ENCODE measurements at regions not wholly inside any gene's neighbourhood (a gene's known extent, or its start where the extent isn't known, plus 50 kb on each side); places are given as distances from the start of the nearest gene placed in this dataset.

DNA sequence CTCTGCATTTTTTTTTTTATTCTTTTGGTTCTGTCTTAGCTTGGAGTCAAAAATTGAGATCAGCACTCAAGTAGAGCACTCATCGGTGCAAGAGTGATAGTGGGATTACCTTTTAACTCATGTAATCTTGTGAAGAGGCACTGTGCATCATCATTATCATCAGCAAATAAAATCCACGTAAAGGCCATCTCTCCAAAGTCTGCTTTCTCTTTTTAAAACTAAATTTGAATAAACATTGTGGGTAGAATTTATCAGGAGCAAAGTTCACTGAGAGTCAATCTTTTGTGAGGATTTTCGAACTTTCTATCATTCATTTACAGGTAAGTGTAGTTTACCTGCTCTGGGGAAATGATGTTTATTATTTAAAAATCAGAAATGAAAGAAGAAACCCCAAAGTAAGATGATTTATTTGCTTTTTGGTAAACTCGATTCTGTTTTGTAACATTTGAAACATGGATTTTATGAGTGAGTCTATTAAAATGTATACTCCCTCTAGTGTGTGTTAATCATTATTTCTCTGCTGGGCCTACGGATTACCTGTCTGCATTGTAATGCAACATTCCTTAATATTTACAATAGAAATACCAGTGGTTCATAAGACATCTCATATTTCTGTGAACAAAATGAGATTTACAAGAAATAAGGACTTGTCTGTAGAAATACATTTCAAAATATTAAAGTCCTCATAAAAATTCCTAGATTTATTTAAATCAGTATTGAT, 327.7 kb upstream of the NAALADL2 start:
- H3K4me3 Mint-ChIP-seq: no peak overlapping the region
- no peaks in the 10 kb centered on the region for H3K36me3 Mint-ChIP-seq
- no peak for DNase-seq (ENCODE audit: low spot score in 2 of 2, unreplicated experiment in 2 of 2)
- H3K27me3 Mint-ChIP-seq (ENCODE audit: low read depth): no peaks in the 10 kb centered on the region
- no peaks in the 10 kb centered on the region for H3K4me1 Mint-ChIP-seq
- H3K9me3 Mint-ChIP-seq: no peaks in the 10 kb centered on the region
- H3K27ac Mint-ChIP-seq: no peak overlapping the region
- TF ChIP-seq, protein P1, sequence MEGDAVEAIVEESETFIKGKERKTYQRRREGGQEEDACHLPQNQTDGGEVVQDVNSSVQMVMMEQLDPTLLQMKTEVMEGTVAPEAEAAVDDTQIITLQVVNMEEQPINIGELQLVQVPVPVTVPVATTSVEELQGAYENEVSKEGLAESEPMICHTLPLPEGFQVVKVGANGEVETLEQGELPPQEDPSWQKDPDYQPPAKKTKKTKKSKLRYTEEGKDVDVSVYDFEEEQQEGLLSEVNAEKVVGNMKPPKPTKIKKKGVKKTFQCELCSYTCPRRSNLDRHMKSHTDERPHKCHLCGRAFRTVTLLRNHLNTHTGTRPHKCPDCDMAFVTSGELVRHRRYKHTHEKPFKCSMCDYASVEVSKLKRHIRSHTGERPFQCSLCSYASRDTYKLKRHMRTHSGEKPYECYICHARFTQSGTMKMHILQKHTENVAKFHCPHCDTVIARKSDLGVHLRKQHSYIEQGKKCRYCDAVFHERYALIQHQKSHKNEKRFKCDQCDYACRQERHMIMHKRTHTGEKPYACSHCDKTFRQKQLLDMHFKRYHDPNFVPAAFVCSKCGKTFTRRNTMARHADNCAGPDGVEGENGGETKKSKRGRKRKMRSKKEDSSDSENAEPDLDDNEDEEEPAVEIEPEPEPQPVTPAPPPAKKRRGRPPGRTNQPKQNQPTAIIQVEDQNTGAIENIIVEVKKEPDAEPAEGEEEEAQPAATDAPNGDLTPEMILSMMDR (IDR thresholded peaks at IDR 0.05; ENCODE audit: unreplicated experiment): no peak

GRCh38 chr3:174532216-174532615, 326.9 kb upstream of the NAALADL2 start:
- Mint-ChIP-seq H3K4me1 (no peaks in the 10 kb centered on the region), H3K9me3 (no peaks in the 10 kb centered on the region), H3K4me3 (no peak overlapping the region), H3K27ac (no peak overlapping the region), H3K27me3 (ENCODE audit: low read depth) (no peaks in the 10 kb centered on the region), H3K36me3 (no peaks in the 10 kb centered on the region)
- TF ChIP-seq, protein P1 (IDR thresholded peaks at IDR 0.05; ENCODE audit: unreplicated experiment): no peak
- DNase-seq (ENCODE audit: low spot score in 2 of 2, unreplicated experiment in 2 of 2): no peak

- Mint-ChIP-seq H3K36me3 (no peaks in the 10 kb centered on the region), H3K27ac (no peak overlapping the region), H3K9me3 (no peaks in the 10 kb centered on the region), H3K4me3 (no peak overlapping the region), H3K4me1 (no peaks in the 10 kb centered on the region), H3K27me3 (ENCODE audit: low read depth) (no peaks in the 10 kb centered on the region)
- TF ChIP-seq, protein P1 (IDR thresholded peaks at IDR 0.05; ENCODE audit: unreplicated experiment): no peak
- no peak for DNase-seq (ENCODE audit: low spot score in 2 of 2, unreplicated experiment in 2 of 2)
These were observed 326.4 kb upstream of the NAALADL2 start for GRCh38 chr3:174532776-174533175.

- Mint-ChIP-seq H3K9me3 (no peaks in the 10 kb centered on the region), H3K27ac (no peak overlapping the region), H3K36me3 (no peaks in the 10 kb centered on the region), H3K27me3 (ENCODE audit: low read depth) (no peaks in the 10 kb centered on the region), H3K4me1 (no peaks in the 10 kb centered on the region), H3K4me3 (no peak overlapping the region)
- DNase-seq (ENCODE audit: low spot score in 2 of 2, unreplicated experiment in 2 of 2): no peak
- TF ChIP-seq, protein P1 (IDR thresholded peaks at IDR 0.05; ENCODE audit: unreplicated experiment): no peak
These were observed 325.8 kb upstream of the NAALADL2 start for GRCh38 chr3:174533286-174533685.

- DNase-seq (ENCODE audit: low spot score in 2 of 2, unreplicated experiment in 2 of 2): no peak
- no peak overlapping the region for H3K27ac Mint-ChIP-seq
- H3K4me1 Mint-ChIP-seq: no peaks in the 10 kb centered on the region
- no peaks in the 10 kb centered on the region for H3K36me3 Mint-ChIP-seq
- H3K4me3 Mint-ChIP-seq: no peak overlapping the region
- TF ChIP-seq, protein P1 (IDR thresholded peaks at IDR 0.05; ENCODE audit: unreplicated experiment): no peak
- no peaks in the 10 kb centered on the region for H3K27me3 Mint-ChIP-seq (ENCODE audit: low read depth)
- no peaks in the 10 kb centered on the region for H3K9me3 Mint-ChIP-seq
These were observed 322.8 kb upstream of the NAALADL2 start for GRCh38 chr3:174536319-174536718.
